OCI-LY3 (cell line): ENCODE measurements at regions not wholly inside any gene's neighbourhood (a gene's known extent, or its start where the extent isn't known, plus 50 kb on each side); places are given as distances from the start of the nearest gene placed in this dataset.

Experiments used
- EZH2phosphoT487 ChIP-seq: fragments of 200-600 bp; shearing (Covaris generic); IDR thresholded peaks from 2 replicates; pipeline ENCODE4 v1.6.1; 2018; ENCODE audit warnings: antibody characterized with exemption, mixed run types, low read depth
- TF ChIP-seq, protein P1 (sequence below): fragments of 200-600, 300-600 bp; sonication (generic); IDR thresholded peaks from 2 replicates; pipeline ENCODE4 v1.5.1; 2014; ENCODE audit warnings: antibody characterized with exemption, low read length, low read depth

DNA sequence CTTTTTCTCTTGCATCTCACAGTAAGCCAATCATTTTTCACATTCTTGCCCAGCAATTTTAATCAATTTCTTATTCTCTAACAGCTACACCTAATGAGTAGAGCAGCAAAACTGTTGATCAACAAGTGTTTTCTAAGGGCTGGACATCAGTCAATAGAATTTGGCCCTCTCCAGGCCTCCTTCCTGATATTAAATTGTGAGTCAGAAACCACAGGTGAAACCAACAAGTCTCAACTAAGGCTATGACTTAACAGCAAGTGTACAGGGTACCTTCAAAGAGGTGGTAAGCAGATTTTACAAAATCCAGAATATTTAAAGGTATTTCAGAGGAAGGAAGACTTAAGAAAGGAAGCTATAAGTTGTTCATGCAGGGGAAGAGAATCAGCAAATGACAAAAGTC is 156.5 kb upstream of the ARHGAP24 start:
- TF ChIP-seq, protein P1, sequence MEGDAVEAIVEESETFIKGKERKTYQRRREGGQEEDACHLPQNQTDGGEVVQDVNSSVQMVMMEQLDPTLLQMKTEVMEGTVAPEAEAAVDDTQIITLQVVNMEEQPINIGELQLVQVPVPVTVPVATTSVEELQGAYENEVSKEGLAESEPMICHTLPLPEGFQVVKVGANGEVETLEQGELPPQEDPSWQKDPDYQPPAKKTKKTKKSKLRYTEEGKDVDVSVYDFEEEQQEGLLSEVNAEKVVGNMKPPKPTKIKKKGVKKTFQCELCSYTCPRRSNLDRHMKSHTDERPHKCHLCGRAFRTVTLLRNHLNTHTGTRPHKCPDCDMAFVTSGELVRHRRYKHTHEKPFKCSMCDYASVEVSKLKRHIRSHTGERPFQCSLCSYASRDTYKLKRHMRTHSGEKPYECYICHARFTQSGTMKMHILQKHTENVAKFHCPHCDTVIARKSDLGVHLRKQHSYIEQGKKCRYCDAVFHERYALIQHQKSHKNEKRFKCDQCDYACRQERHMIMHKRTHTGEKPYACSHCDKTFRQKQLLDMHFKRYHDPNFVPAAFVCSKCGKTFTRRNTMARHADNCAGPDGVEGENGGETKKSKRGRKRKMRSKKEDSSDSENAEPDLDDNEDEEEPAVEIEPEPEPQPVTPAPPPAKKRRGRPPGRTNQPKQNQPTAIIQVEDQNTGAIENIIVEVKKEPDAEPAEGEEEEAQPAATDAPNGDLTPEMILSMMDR: no peak
- TF ChIP-seq EZH2phosphoT487: no peak
